Ishikawa (cell line): ENCODE measurements at regions not wholly inside any gene's neighbourhood (a gene's known extent, or its start where the extent isn't known, plus 50 kb on each side); places are given as distances from the start of the nearest gene placed in this dataset.

Experiments
- CEBPB ChIP-seq: IDR thresholded peaks from 2 replicates; pipeline ENCODE4 v1.6.1; 2012
- EP300 ChIP-seq: IDR thresholded peaks from 2 replicates; pipeline ENCODE4 v1.6.1; 2012; ENCODE audit warnings: borderline replicate concordance
- RAD21 ChIP-seq: IDR thresholded peaks from 2 replicates; pipeline ENCODE4 v1.6.1; 2012; ENCODE audit warnings: low read depth

DNA sequence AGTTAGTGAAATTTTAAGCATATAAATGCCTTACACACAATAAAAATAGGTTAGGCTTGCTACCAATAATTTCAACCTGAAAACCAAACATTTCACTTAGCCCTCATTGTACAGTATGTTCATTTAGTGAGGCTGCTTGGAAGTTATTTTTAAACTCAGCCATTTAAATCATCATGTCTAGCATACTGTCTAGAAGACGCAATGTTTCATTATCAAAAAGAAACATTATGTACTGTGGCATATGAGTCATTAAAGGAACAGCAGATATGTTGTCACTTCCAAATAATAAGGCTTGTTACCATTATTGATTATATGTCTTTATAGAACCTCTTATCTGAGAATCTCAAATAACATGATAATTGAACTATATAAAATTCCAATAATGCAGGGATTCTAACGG, 304.7 kb downstream of the RMST start:
- no peak for TF ChIP-seq RAD21
- no peak for TF ChIP-seq EP300
- no peak for TF ChIP-seq CEBPB
